IMR-90 (cell line): ENCODE measurements at regions not wholly inside any gene's neighbourhood (a gene's known extent, or its start where the extent isn't known, plus 50 kb on each side); places are given as distances from the start of the nearest gene placed in this dataset.

Source experiments
- ATAC-seq: fragments of 200-7000 bp; cut with Tn5 transposase; 2 replicates; pipeline ENCODE4 v1.9.1; 2020; ENCODE audit warnings: low read depth, mild to moderate bottlenecking, moderate library complexity
- BruUV-seq: library from RNA; stranded (reverse); fragments of 400-500 nt; replicated peaks from 2 replicates; lab custom pipeline; 2021; lab: Mats Ljungman, UMichigan
- CTCF ChIA-PET: fragments of 300-600 bp; formaldehyde crosslinking; extraction: SDS; loops from one replicate; lab custom pipeline; 2021; ENCODE audit warnings: antibody characterized with exemption; lab: Yijun Ruan, JAX
- POLR2A ChIA-PET: fragments of 300-600 bp; sonication (Branson Sonifier 250); formaldehyde crosslinking; loops from one replicate; lab custom pipeline; 2022; ENCODE audit warnings: antibody characterized with exemption; ENCODE audit not compliant: unreplicated experiment; lab: Charles Lee
- DNase-seq: peaks from one replicate; pipeline ENCODE4 v3.0.0; 2013
- H2AFZ ChIP-seq: replicated peaks from 2 replicates; pipeline ENCODE3; 2013; ENCODE audit warnings: low read length, mild to moderate bottlenecking; ENCODE audit not compliant: poor library complexity
- H2AK5ac ChIP-seq: 2 replicates; pipeline ENCODE4 v1.6.1; 2013; ENCODE audit warnings: low read depth, low read length, inconsistent platforms
- H2AK9ac ChIP-seq: replicated peaks from 2 replicates; pipeline ENCODE3; 2013; ENCODE audit warnings: mild to moderate bottlenecking, low read depth, low read length, moderate library complexity; ENCODE audit not compliant: poor library complexity
- H2BK120ac ChIP-seq: 2 replicates; pipeline ENCODE4 v1.6.1; 2013; ENCODE audit warnings: low read depth, low read length, inconsistent platforms
- H2BK15ac ChIP-seq: 3 replicates; pipeline ENCODE4 v1.6.1; 2013; ENCODE audit warnings: low read depth, low read length, inconsistent platforms
- H2BK20ac ChIP-seq: 2 replicates; pipeline ENCODE4 v1.6.1; 2013; ENCODE audit warnings: low read depth, mild to moderate bottlenecking, inconsistent platforms, low read length, moderate library complexity
- H2BK5ac ChIP-seq: 2 replicates; pipeline ENCODE4 v1.6.1; 2013; ENCODE audit warnings: mild to moderate bottlenecking, low read depth, low read length, inconsistent platforms; ENCODE audit not compliant: poor library complexity, severe bottlenecking
- H3K14ac ChIP-seq: replicated peaks from 2 replicates; pipeline ENCODE4 v1.6.1; 2013; ENCODE audit warnings: low read depth, low read length, inconsistent platforms
- H3K18ac ChIP-seq: 2 replicates; pipeline ENCODE4 v1.6.1; 2013; ENCODE audit warnings: low read depth, low read length, control low read depth
- H3K23ac ChIP-seq: 2 replicates; pipeline ENCODE4 v1.6.1; 2013; ENCODE audit warnings: low read depth, low read length, inconsistent platforms
- H3K27ac ChIP-seq: 2 replicates; pipeline ENCODE4 v1.5.1; 2013; ENCODE audit warnings: mild to moderate bottlenecking, control low read depth, low read length; ENCODE audit not compliant: insufficient read depth
- H3K27me3 ChIP-seq: 2 replicates; pipeline ENCODE4 v1.6.1; 2013; ENCODE audit warnings: low read length; ENCODE audit not compliant: control insufficient read depth, insufficient read depth
- H3K36me3 ChIP-seq: 2 replicates; pipeline ENCODE4 v1.6.1; 2013; ENCODE audit warnings: low read length, mixed read lengths; ENCODE audit not compliant: control insufficient read depth, insufficient read depth
- H3K4ac ChIP-seq: 2 replicates; pipeline ENCODE4 v1.6.1; 2013; ENCODE audit warnings: low read depth, low read length, inconsistent platforms
- H3K4me1 ChIP-seq: 2 replicates; pipeline ENCODE4 v1.6.1; 2013; ENCODE audit warnings: low read length, mixed read lengths; ENCODE audit not compliant: control insufficient read depth, insufficient read depth
- H3K4me2 ChIP-seq: 2 replicates; pipeline ENCODE4 v1.6.1; 2013; ENCODE audit warnings: low read depth, mild to moderate bottlenecking, control low read depth, low read length, moderate library complexity
- H3K4me3 ChIP-seq: 2 replicates; pipeline ENCODE4 v1.5.1; 2013; ENCODE audit warnings: low read depth, mild to moderate bottlenecking, control low read depth, low read length, moderate library complexity; ENCODE audit not compliant: insufficient read depth
- H3K56ac ChIP-seq: 2 replicates; pipeline ENCODE4 v1.6.1; 2013; ENCODE audit warnings: low read length, inconsistent platforms; ENCODE audit not compliant: insufficient read depth; ENCODE audit errors: extremely low read depth
- H3K79me1 ChIP-seq, 2 experiments: 2 replicates each; pipeline ENCODE4 v1.6.1; 2013; ENCODE audit warnings: low read length in 2 of 2, inconsistent platforms in 1 of 2, low read depth in 1 of 2
- H3K9ac ChIP-seq: 2 replicates; pipeline ENCODE4 v1.6.1; 2013; ENCODE audit warnings: low read depth, low read length, control low read depth
- H3K9me1 ChIP-seq: 2 replicates; pipeline ENCODE4 v1.6.1; 2013; ENCODE audit warnings: low read length, inconsistent platforms; ENCODE audit not compliant: insufficient read depth
- H3K9me3 ChIP-seq: 2 replicates; pipeline ENCODE4 v1.6.1; 2013; ENCODE audit warnings: low read length; ENCODE audit not compliant: control insufficient read depth, insufficient read depth
- H4K20me1 ChIP-seq: 2 replicates; pipeline ENCODE4 v1.6.1; 2013; ENCODE audit warnings: low read length, inconsistent platforms; ENCODE audit not compliant: insufficient read depth
- H4K5ac ChIP-seq: 2 replicates; pipeline ENCODE4 v1.6.1; 2013; ENCODE audit warnings: mild to moderate bottlenecking, low read depth, low read length, control low read depth
- H4K8ac ChIP-seq, 2 experiments: 2 replicates each; pipeline ENCODE4 v1.6.1; 2013; ENCODE audit warnings: low read depth in 2 of 2, low read length in 2 of 2, control low read depth in 1 of 2, inconsistent platforms in 1 of 2
- H4K91ac ChIP-seq: 2 replicates; pipeline ENCODE4 v1.6.1; 2013; ENCODE audit warnings: low read depth, low read length, inconsistent platforms; ENCODE audit not compliant: insufficient read depth
- BHLHE40 ChIP-seq: fragments of 150-350 bp; IDR thresholded peaks from 2 replicates; pipeline ENCODE4 v1.6.1; 2016; ENCODE audit warnings: mild to moderate bottlenecking, low read depth, low read length
- CEBPB ChIP-seq: IDR thresholded peaks from 2 replicates; pipeline ENCODE4 v1.6.1; 2012; ENCODE audit warnings: low read depth, low read length, improper control_type of control experiment
- CHD1 ChIP-seq: IDR thresholded peaks from 2 replicates; pipeline ENCODE4 v1.6.1; 2012; ENCODE audit warnings: low read depth, low read length, improper control_type of control experiment
- FOS ChIP-seq: fragments of 150-350 bp; IDR thresholded peaks from 2 replicates; pipeline ENCODE4 v1.6.1; 2016; ENCODE audit warnings: low read depth, low read length
- MAFK ChIP-seq: IDR thresholded peaks from 2 replicates; pipeline ENCODE4 v1.6.1; 2012; ENCODE audit warnings: low read depth, low read length, improper control_type of control experiment
- MAZ ChIP-seq: IDR thresholded peaks from 2 replicates; pipeline ENCODE4 v1.6.1; 2012; ENCODE audit warnings: low read depth, mild to moderate bottlenecking, low read length, improper control_type of control experiment, moderate library complexity, borderline replicate concordance
- MXI1 ChIP-seq: IDR thresholded peaks from 2 replicates; pipeline ENCODE4 v1.6.1; 2012; ENCODE audit warnings: low read depth, mild to moderate bottlenecking, low read length, moderate library complexity, borderline replicate concordance
- POLR2A ChIP-seq: IDR thresholded peaks from 2 replicates; pipeline ENCODE4 v1.6.1; 2012; ENCODE audit warnings: mild to moderate bottlenecking, low read depth, low read length
- RFX5 ChIP-seq: IDR thresholded peaks from 2 replicates; pipeline ENCODE4 v1.8.0; 2012; ENCODE audit warnings: low read depth, mild to moderate bottlenecking, low read length, moderate library complexity
- SMC3 ChIP-seq: fragments of 150-350 bp; IDR thresholded peaks from 2 replicates; pipeline ENCODE4 v1.6.1; 2016; ENCODE audit warnings: low read depth, mild to moderate bottlenecking, antibody characterized with exemption, low read length, moderate library complexity
- USF2 ChIP-seq: fragments of 150-350 bp; IDR thresholded peaks from 2 replicates; pipeline ENCODE4 v1.6.1; 2017; ENCODE audit warnings: mild to moderate bottlenecking, antibody characterized with exemption, low read length, low read depth
- WGBS, 2 experiments: methylation state at CpG; one replicate each; pipeline versions ENCODE4 v1.1.5 to v1.1.7; 2013; ENCODE audit warnings: missing lambda C conversion rate in 2 of 2; ENCODE audit not compliant: insufficient read length in 1 of 2; ENCODE audit errors: extremely low coverage in 2 of 2; 5-methylcytosine and 5-hydroxymethylcytosine counted together
- dilution Hi-C: fragments of 300-500 bp; cut with HindIII; formaldehyde crosslinking; loops from one replicate; pipeline ENCODE4 v1.14.3; 2018; ENCODE audit warnings: low sequenced_read_pairs; ENCODE audit not compliant: unreplicated experiment
- in situ Hi-C: fragments of 300-500 bp; cut with MboI; formaldehyde crosslinking; loops from 3 replicates; pipeline ENCODE4 v1.14.3; 2019; ENCODE audit warnings: low sequenced_read_pairs, inconsistent platforms, mixed read lengths
- intact Hi-C: fragments of 100-400 bp; cut with micrococcal nuclease; formaldehyde crosslinking; loops from 2 replicates; pipeline ENCODE4 v1.10.0; 2022
- TF ChIP-seq, protein P1 (sequence below): fragments of 150-350 bp; IDR thresholded peaks from 2 replicates; pipeline ENCODE4 v1.6.1; 2016; ENCODE audit warnings: low read depth, mild to moderate bottlenecking, low read length, moderate library complexity, borderline replicate concordance
- TF ChIP-seq, protein P2 (sequence below): conservative IDR thresholded peaks from 2 replicates; pipeline ENCODE4 v1.5.1; 2012; ENCODE audit warnings: mild to moderate bottlenecking, low read depth, low read length, improper control_type of control experiment

DNA sequence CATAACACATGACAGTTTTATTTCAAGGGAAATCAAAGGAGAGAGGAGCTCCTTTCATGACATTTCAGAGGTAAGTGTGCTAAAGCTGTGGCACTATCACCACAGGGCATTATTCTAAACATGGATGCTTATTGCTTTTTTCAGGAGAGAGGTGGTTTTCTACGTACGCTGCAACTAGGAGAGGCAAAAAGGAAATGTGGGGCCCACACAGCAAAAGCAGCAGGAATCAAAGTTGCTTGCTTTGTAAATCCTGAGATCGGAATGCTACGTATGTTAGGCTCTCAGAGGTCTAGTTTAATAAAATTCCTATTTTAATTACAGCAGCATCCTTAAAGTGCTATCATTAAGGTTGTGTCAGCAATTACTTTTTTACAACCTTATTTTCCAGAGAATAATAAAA, 55.0 kb upstream of the GRIP1 start:
- H3K79me1 ChIP-seq = no peaks in the 10 kb centered on the region
- no peak for TF ChIP-seq SMC3
- TF ChIP-seq, protein P1, sequence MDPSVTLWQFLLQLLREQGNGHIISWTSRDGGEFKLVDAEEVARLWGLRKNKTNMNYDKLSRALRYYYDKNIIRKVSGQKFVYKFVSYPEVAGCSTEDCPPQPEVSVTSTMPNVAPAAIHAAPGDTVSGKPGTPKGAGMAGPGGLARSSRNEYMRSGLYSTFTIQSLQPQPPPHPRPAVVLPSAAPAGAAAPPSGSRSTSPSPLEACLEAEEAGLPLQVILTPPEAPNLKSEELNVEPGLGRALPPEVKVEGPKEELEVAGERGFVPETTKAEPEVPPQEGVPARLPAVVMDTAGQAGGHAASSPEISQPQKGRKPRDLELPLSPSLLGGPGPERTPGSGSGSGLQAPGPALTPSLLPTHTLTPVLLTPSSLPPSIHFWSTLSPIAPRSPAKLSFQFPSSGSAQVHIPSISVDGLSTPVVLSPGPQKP = no peak
- no peak for TF ChIP-seq POLR2A
- TF ChIP-seq FOS = no peak
- TF ChIP-seq BHLHE40 = no peak
- TF ChIP-seq USF2 = no peak
- TF ChIP-seq CHD1 = no peak
- TF ChIP-seq MXI1 = no peak
- TF ChIP-seq MAZ = no peak
- no peak for TF ChIP-seq MAFK
- TF ChIP-seq, protein P2, sequence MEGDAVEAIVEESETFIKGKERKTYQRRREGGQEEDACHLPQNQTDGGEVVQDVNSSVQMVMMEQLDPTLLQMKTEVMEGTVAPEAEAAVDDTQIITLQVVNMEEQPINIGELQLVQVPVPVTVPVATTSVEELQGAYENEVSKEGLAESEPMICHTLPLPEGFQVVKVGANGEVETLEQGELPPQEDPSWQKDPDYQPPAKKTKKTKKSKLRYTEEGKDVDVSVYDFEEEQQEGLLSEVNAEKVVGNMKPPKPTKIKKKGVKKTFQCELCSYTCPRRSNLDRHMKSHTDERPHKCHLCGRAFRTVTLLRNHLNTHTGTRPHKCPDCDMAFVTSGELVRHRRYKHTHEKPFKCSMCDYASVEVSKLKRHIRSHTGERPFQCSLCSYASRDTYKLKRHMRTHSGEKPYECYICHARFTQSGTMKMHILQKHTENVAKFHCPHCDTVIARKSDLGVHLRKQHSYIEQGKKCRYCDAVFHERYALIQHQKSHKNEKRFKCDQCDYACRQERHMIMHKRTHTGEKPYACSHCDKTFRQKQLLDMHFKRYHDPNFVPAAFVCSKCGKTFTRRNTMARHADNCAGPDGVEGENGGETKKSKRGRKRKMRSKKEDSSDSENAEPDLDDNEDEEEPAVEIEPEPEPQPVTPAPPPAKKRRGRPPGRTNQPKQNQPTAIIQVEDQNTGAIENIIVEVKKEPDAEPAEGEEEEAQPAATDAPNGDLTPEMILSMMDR = no peak
- no peak for TF ChIP-seq RFX5
- no peak for TF ChIP-seq CEBPB
- H3K4ac ChIP-seq = no peak overlapping the region
- ATAC-seq (no peak), DNase-seq (no peak)
- H3K4me2 ChIP-seq = no peak overlapping the region
- H3K56ac ChIP-seq = no peak overlapping the region
- H2BK20ac ChIP-seq = no peak overlapping the region
- H3K23ac ChIP-seq = no peak overlapping the region
- H3K9me3 ChIP-seq = no peaks in the 10 kb centered on the region
- no peak overlapping the region for H2AK9ac ChIP-seq
- H2AK5ac ChIP-seq = no peak overlapping the region
- no peak overlapping the region for H3K27ac ChIP-seq
- in situ Hi-C loops = no loop called here
- no peaks in the 10 kb centered on the region for H3K27me3 ChIP-seq
- no peak overlapping the region for H2BK15ac ChIP-seq
- ChIA-PET POLR2A (no interaction called here), CTCF (no interaction called here)
- H4K20me1 ChIP-seq = no peaks in the 10 kb centered on the region
- no peaks in the 10 kb centered on the region for H3K9me1 ChIP-seq
- H3K4me3 ChIP-seq = no peak overlapping the region
- dilution Hi-C loops = no loop called here
- intact Hi-C loops = no loop called here
- no peak overlapping the region for H2BK5ac ChIP-seq
- H3K36me3 ChIP-seq = no peaks in the 10 kb centered on the region
- no peak overlapping the region for H2BK120ac ChIP-seq
- H3K4me1 ChIP-seq = no peaks in the 10 kb centered on the region
- no peak overlapping the region for H2AFZ ChIP-seq
- BruUV-seq = no TSS peak
- no peak overlapping the region for H3K18ac ChIP-seq
- H3K9ac ChIP-seq = no peak overlapping the region
- H4K8ac ChIP-seq = no peak overlapping the region
- WGBS, 2 experiments = no CpG with 5 or more reads among the region's 4 CpGs
- H4K91ac ChIP-seq = no peak overlapping the region
- no peak overlapping the region for H4K5ac ChIP-seq
- H3K14ac ChIP-seq = no peak overlapping the region
